Large intestine (tissue), 3 donors: ENCODE measurements at regions not wholly inside any gene's neighbourhood (a gene's known extent, or its start where the extent isn't known, plus 50 kb on each side); places are given as distances from the start of the nearest gene placed in this dataset.

Experiments
- DNase-seq, 2 donors: peaks; one replicate each; pipeline versions ENCODE4 v3.0.0 to v3.0.0-alpha.2; 2013
- H3K27ac ChIP-seq: one replicate; pipeline ENCODE4 v1.5.1; 2013; ENCODE audit warnings: low read length
- H3K27me3 ChIP-seq: 2 replicates; pipeline ENCODE4 v1.6.1; 2013; ENCODE audit warnings: low read length; ENCODE audit not compliant: control insufficient read depth, insufficient read depth
- H3K36me3 ChIP-seq: 2 replicates; pipeline ENCODE4 v1.6.1; 2013; ENCODE audit warnings: low read length; ENCODE audit not compliant: control insufficient read depth, insufficient read depth
- H3K4me1 ChIP-seq: one replicate; pipeline ENCODE4 v1.6.1; 2013; ENCODE audit warnings: low read length; ENCODE audit not compliant: control insufficient read depth, insufficient read depth
- H3K4me3 ChIP-seq: one replicate; pipeline ENCODE4 v1.5.1; 2013; ENCODE audit warnings: low read length
- H3K9me3 ChIP-seq: one replicate; pipeline ENCODE4 v1.6.1; 2013; ENCODE audit warnings: mild to moderate bottlenecking, low read depth, low read length, moderate library complexity; ENCODE audit not compliant: control insufficient read depth
- whole genome bisulfite sequencing: methylation state at CpG from one replicate; pipeline ENCODE4 v1.1.5; 2013; ENCODE audit warnings: low lambda C conversion rate; ENCODE audit not compliant: insufficient coverage; 5-methylcytosine and 5-hydroxymethylcytosine counted together

- no peak overlapping the region for H3K27ac ChIP-seq
- H3K27me3 ChIP-seq = peaks cover 3% of the 10 kb centered on the region
- no peak for DNase-seq
- H3K4me3 ChIP-seq = no peak overlapping the region
- H3K4me1 ChIP-seq = no peaks in the 10 kb centered on the region
- no CpG with 5 or more reads among the region's 4 CpGs for WGBS
- no peaks in the 10 kb centered on the region for H3K9me3 ChIP-seq
- H3K36me3 ChIP-seq = no peaks in the 10 kb centered on the region
Measured at GRCh38 chr7:131124001-131124629, 203.6 kb upstream of the MKLN1 start.

GRCh38 chr7:131124867-131125266 lies 202.8 kb upstream of the MKLN1 start:
- Histone ChIP-seq H3K27ac (no peak overlapping the region), H3K36me3 (no peaks in the 10 kb centered on the region)

GRCh38 chr7:131130324-131130723 lies 197.4 kb upstream of the MKLN1 start:
- no peaks in the 10 kb centered on the region for H3K27me3 ChIP-seq
- H3K27ac ChIP-seq = no peak overlapping the region
- 100% methylated on average over 1 of the region's 4 CpGs for WGBS
- H3K4me3 ChIP-seq = no peak overlapping the region
- H3K9me3 ChIP-seq = no peaks in the 10 kb centered on the region
- no peaks in the 10 kb centered on the region for H3K36me3 ChIP-seq
- no peak for DNase-seq
- H3K4me1 ChIP-seq = no peaks in the 10 kb centered on the region

More at GRCh38 chr7:131124867-131125266, 202.8 kb upstream of the MKLN1 start:
- Histone ChIP-seq H3K27me3 (peaks cover 3% of the 10 kb centered on the region), H3K4me1 (no peaks in the 10 kb centered on the region), H3K4me3 (no peak overlapping the region), H3K9me3 (no peaks in the 10 kb centered on the region)
- no peak for DNase-seq
- no CpG with 5 or more reads among the region's 3 CpGs for WGBS

- no peak overlapping the region for H3K27ac ChIP-seq
- WGBS = no CpG with 5 or more reads among the region's 6 CpGs
- H3K27me3 ChIP-seq = no peaks in the 10 kb centered on the region
- no peak overlapping the region for H3K4me3 ChIP-seq
- no peaks in the 10 kb centered on the region for H3K4me1 ChIP-seq
- H3K36me3 ChIP-seq = no peaks in the 10 kb centered on the region
- H3K9me3 ChIP-seq = no peaks in the 10 kb centered on the region
- DNase-seq = no peak
Measured at GRCh38 chr7:131131012-131131745, 196.5 kb upstream of the MKLN1 start.

GRCh38 chr7:131131746-131132431 lies 195.8 kb upstream of the MKLN1 start:
- Histone ChIP-seq H3K27ac (no peak overlapping the region), H3K36me3 (no peaks in the 10 kb centered on the region), H3K27me3 (no peaks in the 10 kb centered on the region), H3K4me3 (no peak overlapping the region), H3K9me3 (no peaks in the 10 kb centered on the region), H3K4me1 (no peaks in the 10 kb centered on the region)
- DNase-seq = no peak
- no CpG with 5 or more reads among the region's 3 CpGs for WGBS

- DNase-seq = no peak
- Histone ChIP-seq H3K9me3 (no peaks in the 10 kb centered on the region), H3K27ac (no peak overlapping the region), H3K4me1 (no peaks in the 10 kb centered on the region), H3K36me3 (no peaks in the 10 kb centered on the region), H3K27me3 (peaks cover 2% of the 10 kb centered on the region), H3K4me3 (no peak overlapping the region)
Measured at GRCh38 chr7:131139462-131139861, 188.2 kb upstream of the MKLN1 start.

GRCh38 chr7:131141443-131141967 lies 186.2 kb upstream of the MKLN1 start:
- no peak overlapping the region for H3K27ac ChIP-seq
- no peaks in the 10 kb centered on the region for H3K9me3 ChIP-seq
- no peak for DNase-seq
- H3K36me3 ChIP-seq = no peaks in the 10 kb centered on the region
- H3K27me3 ChIP-seq = peaks cover 2% of the 10 kb centered on the region
- 96% methylated on average over 4 of the region's 6 CpGs for WGBS
- no peak overlapping the region for H3K4me3 ChIP-seq
- no peaks in the 10 kb centered on the region for H3K4me1 ChIP-seq

GRCh38 chr7:131143869-131144268 lies 183.8 kb upstream of the MKLN1 start:
- Histone ChIP-seq H3K4me1 (no peaks in the 10 kb centered on the region), H3K9me3 (no peaks in the 10 kb centered on the region)
- WGBS = no CpG with 5 or more reads among the region's 4 CpGs

GRCh38 chr7:131145026-131145425 lies 182.7 kb upstream of the MKLN1 start:
- 100% methylated on average over 1 of the region's 8 CpGs for WGBS
- H3K27me3 ChIP-seq = peaks cover 3% of the 10 kb centered on the region
- H3K36me3 ChIP-seq = no peaks in the 10 kb centered on the region
- no peak for DNase-seq
- H3K9me3 ChIP-seq = no peaks in the 10 kb centered on the region
- no peak overlapping the region for H3K27ac ChIP-seq
- H3K4me3 ChIP-seq = no peak overlapping the region
- no peaks in the 10 kb centered on the region for H3K4me1 ChIP-seq

More at GRCh38 chr7:131143869-131144268, 183.8 kb upstream of the MKLN1 start:
- no peaks in the 10 kb centered on the region for H3K36me3 ChIP-seq
- no peak for DNase-seq
- peaks cover 2% of the 10 kb centered on the region for H3K27me3 ChIP-seq
- H3K27ac ChIP-seq = no peak overlapping the region
- no peak overlapping the region for H3K4me3 ChIP-seq

GRCh38 chr7:131145770-131146169 lies 181.9 kb upstream of the MKLN1 start:
- Histone ChIP-seq H3K4me3 (no peak overlapping the region), H3K36me3 (no peaks in the 10 kb centered on the region), H3K27ac (no peak overlapping the region), H3K4me1 (no peaks in the 10 kb centered on the region), H3K9me3 (no peaks in the 10 kb centered on the region), H3K27me3 (peaks cover 3% of the 10 kb centered on the region)
- DNase-seq = no peak
- WGBS = 50% methylated on average over 2 of the region's 3 CpGs
